ENCODE measurements at regions not wholly inside any gene's neighbourhood (a gene's known extent, or its start where the extent isn't known, plus 50 kb on each side); places are given as distances from the start of the nearest gene placed in this dataset.

- TF ChIP-seq FOXK2 (IDR thresholded peaks at IDR 0.05) (no peak), SP1 (IDR thresholded peaks at IDR 0.05) (no peak), FOXA1 (IDR thresholded peaks at IDR 0.05) (no peak), BHLHE40 (IDR thresholded peaks at IDR 0.05; ENCODE audit: borderline replicate concordance) (no peak), HDGF (IDR thresholded peaks at IDR 0.05; ENCODE audit: borderline replicate concordance) (no peak), FOXM1 (IDR thresholded peaks at IDR 0.05; ENCODE audit: borderline replicate concordance) (no peak), LEF1 (IDR thresholded peaks at IDR 0.05; ENCODE audit: borderline replicate concordance) (no peak), PKNOX1 (IDR thresholded peaks at IDR 0.05) (no peak)
Measured at GRCh38 chr6:85971238-85971637, 328.6 kb upstream of the SYNCRIP start.

Data from HEK293T (cell line).